Adrenal gland (tissue), 9 donors: ENCODE measurements at regions not wholly inside any gene's neighbourhood (a gene's known extent, or its start where the extent isn't known, plus 50 kb on each side); places are given as distances from the start of the nearest gene placed in this dataset.

ENCODE experiments used
- DNase-seq, 7 donors: peaks; one replicate each; pipeline ENCODE4 v3.0.0-alpha.2; 2019 to 2020
- H3K27ac ChIP-seq, 5 donors: fragments of 200-600 bp; sonication (generic) in 4 of 5; 1 replicate in 3 of 5; 2 replicates in 2 of 5; pipeline versions ENCODE4 v1.5.1 to v1.8.0; 2016 to 2020; ENCODE audit warnings: mild to moderate bottlenecking in 1 of 5
- H3K27me3 ChIP-seq: fragments of 200-600 bp; 2 replicates; pipeline ENCODE4 v1.8.0; 2021
- H3K36me3 ChIP-seq, 2 donors: fragments of 200-600 bp; replicated peaks in 1 of 2; 1 replicate in 1 of 2; 2 replicates in 1 of 2; pipeline versions ENCODE4 v1.5.1 to v1.8.0; 2018 to 2022
- H3K4me1 ChIP-seq, 2 donors: fragments of 200-600 bp; replicated peaks in 1 of 2; 1 replicate in 1 of 2; 2 replicates in 1 of 2; pipeline versions ENCODE4 v1.5.1 to v1.8.0; 2018 to 2021
- H3K4me3 ChIP-seq, 4 donors: fragments of 200-600 bp; sonication (generic) in 3 of 4; one replicate each; pipeline ENCODE4 v1.5.1; 2016 to 2018
- H3K9me3 ChIP-seq, 3 donors: fragments of 200-600 bp; sonication (generic) in 1 of 3; replicated peaks in 1 of 3; 1 replicate in 2 of 3; 2 replicates in 1 of 3; pipeline versions ENCODE4 v1.5.1 to v1.8.0; 2016 to 2021
- POLR2A ChIP-seq, 2 donors: fragments of 450-650 bp; IDR thresholded peaks; one replicate each; pipeline ENCODE4 v1.6.1; 2017; ENCODE audit warnings: antibody characterized with exemption in 2 of 2, mild to moderate bottlenecking in 2 of 2, moderate library complexity in 1 of 2
- WGBS, 4 donors: extraction: QIAGEN DNeasy Blood & Tissue Kit in 2 of 4; methylation state at CpG; one replicate each; pipeline versions ENCODE4 v1.1.5 to v1.1.7; 2013 to 2017; 5-methylcytosine and 5-hydroxymethylcytosine counted together
- intact Hi-C, 2 donors: fragments of 100-400 bp; cut with DNase I; formaldehyde crosslinking; loops; one replicate each; pipeline versions ENCODE4 v1.14.1 to v1.15.0; 2022 to 2023
- TF ChIP-seq, protein P1 (sequence below), 6 experiments: fragments of 450-650 bp in 4 of 6; fragments of 200-600 bp in 2 of 6; sonication (generic) in 1 of 6; IDR thresholded peaks; 1 replicate in 5 of 6; 2 replicates in 1 of 6; pipeline versions ENCODE4 v1.5.1 to v1.8.0; 2016 to 2021; ENCODE audit warnings: antibody characterized with exemption in 6 of 6, mild to moderate bottlenecking in 2 of 6, moderate library complexity in 1 of 6
- donor health status: healthy with polysubstance abuse.
- donor health status: Bipolar disorder and iron deficiency.
- donor health status: DM: yes; HTN: yes; CAD: no.
- donor health status: DM: no; HTN: no; CAD: no.
- donor health status: DM: no; HTN: no; CAD: no.

DNA sequence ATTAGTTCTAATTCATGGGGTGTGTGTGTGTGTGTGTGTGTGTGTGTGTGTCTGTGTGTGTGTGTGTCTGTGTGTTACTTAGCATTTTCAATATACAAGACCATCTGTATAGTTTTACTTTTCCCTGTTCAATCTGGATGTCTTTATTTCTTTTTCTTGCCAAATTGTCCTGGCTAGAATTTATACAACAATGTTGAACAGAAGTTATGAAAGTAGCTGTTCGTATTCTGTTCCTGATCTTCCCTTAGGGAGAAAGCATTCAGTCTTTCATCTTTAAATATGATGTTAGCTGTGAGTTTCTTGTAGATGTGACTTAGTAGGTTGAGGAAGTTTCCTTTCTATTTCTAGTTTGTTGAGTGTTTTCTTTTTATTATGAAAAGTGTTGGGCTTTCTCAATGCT is 101.0 kb upstream of the ADRA1D start:
- WGBS, 4 donors, result 59 to 75% (median 62%) methylated on average over 1 of the region's 1 CpG
- intact Hi-C loops, result no loop called here
- TF ChIP-seq, protein P1, sequence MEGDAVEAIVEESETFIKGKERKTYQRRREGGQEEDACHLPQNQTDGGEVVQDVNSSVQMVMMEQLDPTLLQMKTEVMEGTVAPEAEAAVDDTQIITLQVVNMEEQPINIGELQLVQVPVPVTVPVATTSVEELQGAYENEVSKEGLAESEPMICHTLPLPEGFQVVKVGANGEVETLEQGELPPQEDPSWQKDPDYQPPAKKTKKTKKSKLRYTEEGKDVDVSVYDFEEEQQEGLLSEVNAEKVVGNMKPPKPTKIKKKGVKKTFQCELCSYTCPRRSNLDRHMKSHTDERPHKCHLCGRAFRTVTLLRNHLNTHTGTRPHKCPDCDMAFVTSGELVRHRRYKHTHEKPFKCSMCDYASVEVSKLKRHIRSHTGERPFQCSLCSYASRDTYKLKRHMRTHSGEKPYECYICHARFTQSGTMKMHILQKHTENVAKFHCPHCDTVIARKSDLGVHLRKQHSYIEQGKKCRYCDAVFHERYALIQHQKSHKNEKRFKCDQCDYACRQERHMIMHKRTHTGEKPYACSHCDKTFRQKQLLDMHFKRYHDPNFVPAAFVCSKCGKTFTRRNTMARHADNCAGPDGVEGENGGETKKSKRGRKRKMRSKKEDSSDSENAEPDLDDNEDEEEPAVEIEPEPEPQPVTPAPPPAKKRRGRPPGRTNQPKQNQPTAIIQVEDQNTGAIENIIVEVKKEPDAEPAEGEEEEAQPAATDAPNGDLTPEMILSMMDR (IDR thresholded peaks at IDR 0.05), result no peak
- TF ChIP-seq POLR2A (IDR thresholded peaks at IDR 0.05), result no peak
- no peak for DNase-seq
- Histone ChIP-seq H3K9me3 (no peaks in the 10 kb centered on the region), H3K36me3 (no peaks in the 10 kb centered on the region), H3K4me1 (no peaks in the 10 kb centered on the region), H3K4me3 (no peak overlapping the region), H3K27ac (no peak overlapping the region), H3K27me3 (peaks cover 11% of the 10 kb centered on the region)

- Histone ChIP-seq H3K4me1 (no peaks in the 10 kb centered on the region), H3K9me3 (no peaks in the 10 kb centered on the region), H3K36me3 (no peaks in the 10 kb centered on the region), H3K4me3 (no peak overlapping the region), H3K27ac (no peak overlapping the region), H3K27me3 (peaks cover 11% of the 10 kb centered on the region)
- DNase-seq, result no peak
- 66 to 78% (median 68%) methylated on average over 2 of the region's 2 CpGs for WGBS, 4 donors
- TF ChIP-seq, protein P1 (IDR thresholded peaks at IDR 0.05), result no peak
- no peak for TF ChIP-seq POLR2A (IDR thresholded peaks at IDR 0.05)
- intact Hi-C loops, result no loop called here
Measured at GRCh38 chr20:4344670-4345069, 95.6 kb upstream of the ADRA1D start.

DNA sequence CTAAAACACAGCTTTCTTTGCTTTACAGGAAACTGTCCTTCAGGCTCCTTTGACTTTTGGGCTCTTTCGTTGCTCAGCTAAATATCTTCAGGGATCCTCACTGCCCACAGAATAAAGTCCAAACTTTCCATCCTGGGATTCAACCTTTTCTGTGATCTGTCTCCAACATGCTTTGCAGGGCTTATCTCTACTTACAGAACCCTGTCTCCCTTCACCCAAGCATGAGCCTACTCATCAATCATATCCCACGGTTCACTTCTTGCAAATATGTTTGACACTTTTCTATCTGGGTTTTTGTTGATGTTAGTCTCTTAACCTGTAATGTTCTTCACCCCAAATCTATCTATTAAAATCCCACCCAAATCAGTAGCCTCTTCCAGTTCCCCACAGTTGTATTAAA is 93.5 kb upstream of the ADRA1D start:
- intact Hi-C loops, result no loop called here
- H3K4me1 ChIP-seq, result no peaks in the 10 kb centered on the region
- H3K36me3 ChIP-seq, result no peaks in the 10 kb centered on the region
- peaks cover 11% of the 10 kb centered on the region for H3K27me3 ChIP-seq
- H3K27ac ChIP-seq, result no peak overlapping the region
- no peak overlapping the region for H3K4me3 ChIP-seq
- WGBS, 4 donors, result 18 to 45% (median 24%) methylated on average over 2 of the region's 2 CpGs
- TF ChIP-seq POLR2A (IDR thresholded peaks at IDR 0.05), result no peak
- TF ChIP-seq, protein P1 (IDR thresholded peaks at IDR 0.05), result no peak
- no peak for DNase-seq
- no peaks in the 10 kb centered on the region for H3K9me3 ChIP-seq

GRCh38 chr20:4341804-4342485 is 92.9 kb upstream of the ADRA1D start:
- H3K27ac ChIP-seq, result no peak overlapping the region
- H3K4me1 ChIP-seq, result no peaks in the 10 kb centered on the region
- no peak for DNase-seq
- intact Hi-C loops, result no loop called here
- H3K27me3 ChIP-seq, result peaks cover 7% of the 10 kb centered on the region
- 47 to 63% (median 52%) methylated on average over 6 of the region's 6 CpGs for WGBS, 4 donors
- no peak overlapping the region for H3K4me3 ChIP-seq
- H3K9me3 ChIP-seq, result no peaks in the 10 kb centered on the region
- TF ChIP-seq, protein P1 (IDR thresholded peaks at IDR 0.05), result no peak
- TF ChIP-seq POLR2A (IDR thresholded peaks at IDR 0.05), result no peak
- H3K36me3 ChIP-seq, result no peaks in the 10 kb centered on the region
